A673 (cell line): ENCODE measurements at regions not wholly inside any gene's neighbourhood (a gene's known extent, or its start where the extent isn't known, plus 50 kb on each side); places are given as distances from the start of the nearest gene placed in this dataset.

Experiments used
- BruUV-seq: library from RNA; stranded (reverse); fragments of 400-500 nt; replicated peaks from 2 replicates; lab custom pipeline; 2021; lab: Mats Ljungman, UMichigan
- CTCF ChIA-PET: fragments of 300-600 bp; sonication (Branson Sonifier 250); formaldehyde crosslinking; loops from one replicate; lab custom pipeline; 2022; ENCODE audit warnings: antibody characterized with exemption; lab: Charles Lee
- POLR2A ChIA-PET: fragments of 300-600 bp; sonication (Branson Sonifier 250); formaldehyde crosslinking; loops from one replicate; lab custom pipeline; 2022; ENCODE audit warnings: antibody characterized with exemption; ENCODE audit not compliant: low non-redundant PET; lab: Charles Lee
- DNase-seq: peaks from one replicate; pipeline ENCODE4 v3.0.0-alpha.2; 2015; ENCODE audit warnings: low spot score
- H3K27ac ChIP-seq: fragments of 200-600 bp; sonication (generic); 2 replicates; pipeline ENCODE4 v1.5.1; 2016; ENCODE audit warnings: mixed run types, low read depth, mild to moderate bottlenecking, mixed read lengths, antibody characterized with exemption, low read length; ENCODE audit not compliant: poor library complexity, severe bottlenecking
- H3K27me3 ChIP-seq: fragments of 200-600 bp; sonication (generic); replicated peaks from 2 replicates; pipeline ENCODE4 v1.6.1; 2017; ENCODE audit warnings: mixed run types, low read depth, mild to moderate bottlenecking, mixed read lengths, antibody characterized with exemption, low read length; ENCODE audit not compliant: insufficient read depth, poor library complexity
- H3K36me3 ChIP-seq: fragments of 200-600 bp; sonication (generic); 2 replicates; pipeline ENCODE4 v1.6.1; 2016; ENCODE audit warnings: mixed run types, mild to moderate bottlenecking, mixed read lengths, antibody characterized with exemption, low read length; ENCODE audit not compliant: insufficient read depth, poor library complexity, severe bottlenecking
- H3K4me1 ChIP-seq: fragments of 200-600 bp; sonication (generic); 2 replicates; pipeline ENCODE4 v1.6.1; 2017; ENCODE audit warnings: mixed run types, mild to moderate bottlenecking, mixed read lengths, antibody characterized with exemption, low read length; ENCODE audit not compliant: insufficient read depth, poor library complexity, severe bottlenecking
- H3K4me3 ChIP-seq: fragments of 200-600 bp; sonication (generic); 2 replicates; pipeline ENCODE4 v1.5.1; 2016; ENCODE audit warnings: low read depth, mixed run types, mild to moderate bottlenecking, mixed read lengths, low read length; ENCODE audit not compliant: poor library complexity, severe bottlenecking
- H3K9me3 ChIP-seq: fragments of 200-600 bp; sonication (generic); 2 replicates; pipeline ENCODE4 v1.6.1; 2016; ENCODE audit warnings: mixed run types, low read depth, mild to moderate bottlenecking, mixed read lengths, antibody characterized with exemption, low read length; ENCODE audit not compliant: poor library complexity, severe bottlenecking
- CTCF ChIP-seq: fragments of 300-800, 200-600 bp; sonication (generic); conservative IDR thresholded peaks from 2 replicates; pipeline ENCODE4 v1.5.1; 2017; ENCODE audit warnings: low read depth, mild to moderate bottlenecking, antibody characterized with exemption, low read length, moderate library complexity, mixed read lengths
- EZH2 ChIP-seq: fragments of 200-600 bp; sonication (generic); IDR thresholded peaks from 2 replicates; pipeline ENCODE4 v1.6.1; 2017; ENCODE audit warnings: borderline replicate concordance, low read depth, mild to moderate bottlenecking, mixed read lengths, antibody characterized with exemption, low read length; ENCODE audit not compliant: poor library complexity, severe bottlenecking
- intact Hi-C: fragments of 100-400 bp; cut with micrococcal nuclease; formaldehyde crosslinking; loops from one replicate; pipeline ENCODE4 v1.10.0; 2022; ENCODE audit not compliant: unreplicated experiment

- H3K4me3 ChIP-seq: peak overlapping the region; percentile 9
- peak; percentile 69 for DNase-seq
- H3K9me3 ChIP-seq: peaks cover 10% of the 10 kb centered on the region
- H3K27me3 ChIP-seq: no peaks in the 10 kb centered on the region
- TF ChIP-seq CTCF: no peak
- TF ChIP-seq EZH2: no peak
- no peaks in the 10 kb centered on the region for H3K36me3 ChIP-seq
- no TSS peak for BruUV-seq
- POLR2A ChIA-PET: interaction anchor here (0.6 to 0.7 kb wide), 2 partner anchors 655 to 1983 kb away, joined by 4 to 6 read pairs; no protein-coding TSS in a partner anchor
- CTCF ChIA-PET: interaction anchor here (0.6 to 1.6 kb wide), 3 partner anchors 12 to 85 kb away, joined by 3 to 7 read pairs (median 4); no protein-coding TSS in a partner anchor
- peak overlapping the region; percentile 80 for H3K27ac ChIP-seq
- intact Hi-C loops: no loop called here
- peaks cover 23% of the 10 kb centered on the region for H3K4me1 ChIP-seq
Observed at GRCh38 chr11:12319461-12319951, 57.9 kb upstream of the PARVA start.

- Histone ChIP-seq H3K4me1 (peaks cover 23% of the 10 kb centered on the region), H3K27me3 (no peaks in the 10 kb centered on the region), H3K4me3 (no peak overlapping the region), H3K9me3 (peaks cover 8% of the 10 kb centered on the region), H3K36me3 (no peaks in the 10 kb centered on the region), H3K27ac (peak overlapping the region; percentile 80)
- intact Hi-C loops: no loop called here
- no TSS peak for BruUV-seq
- no peak for TF ChIP-seq CTCF
- no peak for TF ChIP-seq EZH2
- CTCF ChIA-PET: interaction anchor here (1.6 kb wide), 1 partner anchor 11 kb away, joined by 7 read pairs; no protein-coding TSS in a partner anchor
- no peak for DNase-seq
- POLR2A ChIA-PET: interaction anchor here (0.6 kb wide), 1 partner anchor 1982 kb away, joined by 6 read pairs; no protein-coding TSS in a partner anchor
Observed at GRCh38 chr11:12319988-12320387, 57.4 kb upstream of the PARVA start.

DNA sequence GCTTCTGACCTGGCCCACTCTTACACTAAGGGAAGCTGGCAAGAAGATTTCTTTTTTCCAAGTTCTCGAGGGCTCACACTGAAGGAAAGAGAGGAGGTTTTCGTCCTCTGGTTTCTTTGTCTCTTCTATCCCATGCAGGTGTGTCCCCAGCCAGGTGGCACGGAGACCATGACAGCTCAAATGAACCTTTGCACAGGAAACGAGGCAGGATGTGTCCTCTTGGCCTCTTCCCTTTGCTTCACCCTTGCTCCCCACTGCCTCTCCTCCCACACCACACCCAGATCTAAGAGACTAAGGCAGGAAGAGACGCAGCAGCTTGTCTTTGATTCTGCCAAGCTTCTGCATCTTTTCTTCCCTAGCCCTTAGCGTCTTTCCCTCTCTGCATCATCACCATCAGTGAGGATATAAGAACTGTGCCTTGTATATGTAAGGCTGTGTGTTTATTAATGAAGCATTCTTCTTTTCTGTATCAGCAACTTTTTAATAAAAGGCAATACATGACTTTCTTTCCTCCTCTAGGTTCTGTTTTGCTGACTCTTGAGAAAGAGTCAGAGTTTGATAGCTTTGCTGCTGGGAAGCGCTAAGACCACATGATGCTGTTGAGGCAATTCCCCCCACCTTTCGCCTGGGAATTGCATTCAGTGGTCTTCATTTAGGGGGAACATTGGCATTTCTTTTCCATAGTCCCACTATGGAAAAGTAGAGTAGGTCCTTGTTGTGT is 56.0 kb upstream of the PARVA start:
- Histone ChIP-seq H3K4me1 (peaks cover 33% of the 10 kb centered on the region), H3K4me3 (no peak overlapping the region), H3K27me3 (no peaks in the 10 kb centered on the region), H3K36me3 (no peaks in the 10 kb centered on the region), H3K27ac (no peak overlapping the region), H3K9me3 (no peaks in the 10 kb centered on the region)
- TF ChIP-seq CTCF (no peak), EZH2 (no peak)
- POLR2A ChIA-PET: no interaction called here
- CTCF ChIA-PET: no interaction called here
- DNase-seq: no peak
- no TSS peak for BruUV-seq
- intact Hi-C loops: no loop called here
